ENCODE measurements at regions not wholly inside any gene's neighbourhood (a gene's known extent, or its start where the extent isn't known, plus 50 kb on each side); places are given as distances from the start of the nearest gene placed in this dataset.

GRCh38 chr13:91286317-91286716 lies 61.2 kb upstream of the MIR17HG start:
- TF ChIP-seq SP1 (IDR thresholded peaks at IDR 0.05) (no peak), ATF3 (IDR thresholded peaks at IDR 0.05) (no peak), REST (IDR thresholded peaks at IDR 0.05) (no peak), TAF1 (conservative IDR thresholded peaks at IDR 0.05) (no peak), CTCF (IDR thresholded peaks at IDR 0.05; ENCODE audit: low read depth, low read length, missing input control) (no peak), FOXA1 (IDR thresholded peaks at IDR 0.05) (no peak), MAX (IDR thresholded peaks at IDR 0.05) (no peak), RAD21 (IDR thresholded peaks at IDR 0.05) (no peak), HNF4A (conservative IDR thresholded peaks at IDR 0.05) (no peak), YY1 (IDR thresholded peaks at IDR 0.05) (no peak), JUND (IDR thresholded peaks at IDR 0.05) (no peak), GABPA (IDR thresholded peaks at IDR 0.05 in 1 of 2, conservative IDR thresholded peaks at IDR 0.05 in 1 of 2) (no peak), FOXA2 (IDR thresholded peaks at IDR 0.05) (no peak), NR2F2 (IDR thresholded peaks at IDR 0.05) (no peak)

All from liver (tissue), 3 donors.